Kidney (tissue), 13 donors: ENCODE measurements at regions not wholly inside any gene's neighbourhood (a gene's known extent, or its start where the extent isn't known, plus 50 kb on each side); places are given as distances from the start of the nearest gene placed in this dataset.

Source experiments
- DNase-seq, 5 donors: peaks; one replicate each; pipeline ENCODE4 v3.0.0-alpha.2; 2013 to 2020
- FAIRE-seq: peaks from 2 replicates; lab custom pipeline; 2012; peaks lifted over from hg19 to GRCh38; lab: Jason Lieb, UNC
- H3K27ac ChIP-seq, 2 donors: one replicate each; pipeline ENCODE4 v1.7.0; 2013; ENCODE audit warnings: low read depth in 2 of 2, low read length in 2 of 2, inconsistent platforms in 1 of 2
- H3K27me3 ChIP-seq: one replicate; pipeline ENCODE4 v1.7.1; 2013; ENCODE audit warnings: low read length, inconsistent platforms; ENCODE audit not compliant: control insufficient read depth, insufficient read depth
- H3K36me3 ChIP-seq, 3 donors: one replicate each; pipeline versions ENCODE4 v1.7.0 to v1.7.1; 2013; ENCODE audit warnings: low read length in 3 of 3, control low read depth in 1 of 3, inconsistent platforms in 1 of 3; ENCODE audit not compliant: insufficient read depth in 3 of 3, control insufficient read depth in 2 of 3
- H3K4me1 ChIP-seq, 3 donors: one replicate each; pipeline versions ENCODE4 v1.7.0 to v1.7.1; 2013; ENCODE audit warnings: low read length in 3 of 3, inconsistent platforms in 1 of 3, low read depth in 1 of 3; ENCODE audit not compliant: control insufficient read depth in 2 of 3, insufficient read depth in 2 of 3
- H3K4me3 ChIP-seq, 3 donors: one replicate each; pipeline versions ENCODE4 v1.7.0 to v1.8.1; 2013; ENCODE audit warnings: low read length in 3 of 3, control low read depth in 1 of 3, inconsistent platforms in 1 of 3
- H3K9ac ChIP-seq, 3 donors: one replicate each; pipeline versions ENCODE4 v1.7.0 to v1.7.1; 2013; ENCODE audit warnings: low read length in 3 of 3, control low read depth in 1 of 3, inconsistent platforms in 1 of 3
- H3K9me3 ChIP-seq, 3 donors: one replicate each; pipeline versions ENCODE4 v1.7.0 to v1.7.1; 2013; ENCODE audit warnings: low read length in 3 of 3, control low read depth in 1 of 3, inconsistent platforms in 1 of 3; ENCODE audit not compliant: control insufficient read depth in 2 of 3, insufficient read depth in 1 of 3
- intact Hi-C: fragments of 100-400 bp; cut with DNase I; formaldehyde crosslinking; loops from one replicate; pipeline ENCODE4 v1.11.1; 2022
- TF ChIP-seq, protein P1 (sequence below): IDR thresholded peaks from 3 replicates; pipeline ENCODE4 v1.5.1; 2012; ENCODE audit warnings: mild to moderate bottlenecking, moderate library complexity, borderline replicate concordance; ENCODE audit not compliant: insufficient read depth; ENCODE audit errors: extremely low read depth
- donor health status: control.
- donor health status: control.
- donor health status: control.
- donor health status: control.
- donor health status: control.
- donor health status: DM: yes; HTN: yes; CAD: no.
- donor health status: Normal renal cell carcinoma (clear cell type).

DNA sequence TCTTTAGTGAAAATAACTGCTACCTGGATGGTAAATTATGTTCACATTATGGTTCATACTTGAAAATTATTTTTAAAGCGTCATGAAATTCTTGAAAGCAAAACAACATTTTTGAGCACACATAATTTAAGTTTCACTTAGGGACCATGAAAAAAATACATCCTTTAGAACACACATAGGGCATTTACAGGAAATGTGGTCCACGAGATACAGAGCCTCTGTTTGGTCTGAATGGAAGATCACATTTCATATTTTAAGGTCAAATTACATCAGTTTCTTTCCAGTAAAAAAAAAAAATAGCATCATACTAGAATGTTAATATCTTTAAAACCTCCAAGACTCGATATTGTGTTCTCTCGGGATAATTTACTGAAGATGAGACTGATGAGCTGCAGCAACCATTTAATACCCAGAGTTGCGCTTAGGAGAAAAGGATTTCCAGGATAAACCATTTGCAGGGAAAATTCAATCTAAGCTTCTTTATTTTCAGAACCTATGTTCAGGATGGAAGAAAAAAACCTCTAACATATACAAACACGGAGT is 720.7 kb downstream of the DIAPH3 start:
- Histone ChIP-seq H3K27ac (no peak overlapping the region), H3K27me3 (no peaks in the 10 kb centered on the region), H3K9me3 (no peaks in the 10 kb centered on the region), H3K4me1 (no peaks in the 10 kb centered on the region), H3K36me3 (no peaks in the 10 kb centered on the region), H3K4me3 (no peak overlapping the region), H3K9ac (no peak overlapping the region)
- TF ChIP-seq, protein P1, sequence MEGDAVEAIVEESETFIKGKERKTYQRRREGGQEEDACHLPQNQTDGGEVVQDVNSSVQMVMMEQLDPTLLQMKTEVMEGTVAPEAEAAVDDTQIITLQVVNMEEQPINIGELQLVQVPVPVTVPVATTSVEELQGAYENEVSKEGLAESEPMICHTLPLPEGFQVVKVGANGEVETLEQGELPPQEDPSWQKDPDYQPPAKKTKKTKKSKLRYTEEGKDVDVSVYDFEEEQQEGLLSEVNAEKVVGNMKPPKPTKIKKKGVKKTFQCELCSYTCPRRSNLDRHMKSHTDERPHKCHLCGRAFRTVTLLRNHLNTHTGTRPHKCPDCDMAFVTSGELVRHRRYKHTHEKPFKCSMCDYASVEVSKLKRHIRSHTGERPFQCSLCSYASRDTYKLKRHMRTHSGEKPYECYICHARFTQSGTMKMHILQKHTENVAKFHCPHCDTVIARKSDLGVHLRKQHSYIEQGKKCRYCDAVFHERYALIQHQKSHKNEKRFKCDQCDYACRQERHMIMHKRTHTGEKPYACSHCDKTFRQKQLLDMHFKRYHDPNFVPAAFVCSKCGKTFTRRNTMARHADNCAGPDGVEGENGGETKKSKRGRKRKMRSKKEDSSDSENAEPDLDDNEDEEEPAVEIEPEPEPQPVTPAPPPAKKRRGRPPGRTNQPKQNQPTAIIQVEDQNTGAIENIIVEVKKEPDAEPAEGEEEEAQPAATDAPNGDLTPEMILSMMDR: no peak
- intact Hi-C loops: no loop called here
- DNase-seq (peak in 1 of 5 donors; percentile 23), FAIRE-seq (peak; percentile 44)

DNA sequence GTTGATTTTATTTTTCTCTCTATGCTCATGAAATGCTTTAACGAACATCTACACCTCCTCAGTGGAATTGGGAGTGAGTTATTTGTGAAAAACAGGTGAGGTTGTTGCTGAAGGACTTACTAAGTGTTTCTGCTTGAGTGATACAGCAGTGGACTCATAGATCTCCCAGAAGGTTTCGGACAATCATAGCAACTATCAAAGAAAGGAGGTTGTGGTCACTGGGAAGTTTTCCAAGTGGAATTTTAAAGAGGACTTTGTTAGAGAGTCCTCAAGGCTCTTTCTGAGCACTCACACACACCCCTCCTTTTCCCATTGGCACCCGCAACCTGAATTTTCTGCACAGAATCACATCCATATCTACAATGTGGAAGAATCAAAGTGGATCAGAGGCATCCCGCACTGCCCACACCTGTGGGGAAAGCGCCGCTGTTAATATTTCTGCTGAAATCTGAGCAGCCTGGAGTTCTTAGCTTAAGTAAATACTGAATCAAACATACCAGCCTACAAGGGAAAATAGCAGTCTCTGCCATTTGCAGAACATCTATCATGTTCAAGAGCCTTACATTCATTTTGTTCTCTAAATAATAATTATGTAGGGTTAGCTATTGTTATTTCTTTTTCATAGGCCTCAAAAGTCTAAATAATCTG is 719.4 kb downstream of the DIAPH3 start:
- TF ChIP-seq, protein P1: no peak
- no peak for DNase-seq
- no peaks in the 10 kb centered on the region for H3K9me3 ChIP-seq
- intact Hi-C loops: no loop called here
- H3K4me3 ChIP-seq: no peak overlapping the region
- no peaks in the 10 kb centered on the region for H3K36me3 ChIP-seq
- no peak for FAIRE-seq
- H3K27me3 ChIP-seq: no peaks in the 10 kb centered on the region
- no peak overlapping the region for H3K27ac ChIP-seq
- H3K4me1 ChIP-seq: no peaks in the 10 kb centered on the region
- H3K9ac ChIP-seq: no peak overlapping the region

DNA sequence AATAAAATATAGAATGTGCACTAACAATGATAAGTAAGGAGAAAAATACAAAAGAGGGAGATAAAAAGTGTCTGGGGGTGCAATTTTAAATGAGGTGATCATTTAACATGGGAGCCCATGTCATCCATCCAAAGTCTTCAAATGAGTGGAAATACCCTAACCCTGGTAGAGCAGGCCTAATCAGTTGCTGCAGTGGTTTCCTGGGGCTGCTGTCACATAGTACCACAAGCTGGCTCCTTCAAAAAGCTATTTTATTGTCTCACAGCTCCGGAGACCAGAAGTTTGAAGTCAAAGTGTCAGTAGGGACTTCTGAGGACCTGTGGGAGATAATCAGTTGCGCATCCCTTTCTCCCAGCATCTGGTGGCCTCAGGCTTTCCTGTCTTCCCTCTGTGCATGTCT is 717.9 kb downstream of the DIAPH3 start:
- H3K27me3 ChIP-seq: no peaks in the 10 kb centered on the region
- H3K9me3 ChIP-seq: no peaks in the 10 kb centered on the region
- FAIRE-seq (no peak), DNase-seq (no peak)
- no peaks in the 10 kb centered on the region for H3K4me1 ChIP-seq
- intact Hi-C loops: no loop called here
- no peaks in the 10 kb centered on the region for H3K36me3 ChIP-seq
- no peak overlapping the region for H3K4me3 ChIP-seq
- H3K9ac ChIP-seq: no peak overlapping the region
- H3K27ac ChIP-seq: no peak overlapping the region
- TF ChIP-seq, protein P1: no peak

DNA sequence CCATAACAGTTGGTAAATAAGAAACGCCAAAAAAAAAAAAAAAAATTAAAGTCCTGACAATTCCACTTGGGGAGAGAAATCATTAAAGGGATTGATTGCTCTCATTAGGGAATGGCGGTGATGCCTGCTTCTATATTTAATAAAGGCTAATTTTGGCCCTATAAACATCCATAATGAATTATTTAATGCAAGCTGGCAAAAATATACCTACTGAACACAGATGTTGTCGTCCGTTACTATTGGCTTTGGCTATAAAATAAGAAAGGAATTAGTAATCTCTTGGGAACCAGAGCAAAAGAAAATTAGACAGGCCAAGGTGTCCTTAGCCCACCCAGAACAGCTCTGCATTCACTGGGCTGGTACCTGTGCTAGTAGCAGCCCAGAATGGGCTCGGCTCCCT is 717.3 kb downstream of the DIAPH3 start:
- Histone ChIP-seq H3K9ac (no peak overlapping the region), H3K4me1 (no peaks in the 10 kb centered on the region), H3K9me3 (no peaks in the 10 kb centered on the region), H3K4me3 (no peak overlapping the region), H3K27ac (no peak overlapping the region), H3K36me3 (no peaks in the 10 kb centered on the region), H3K27me3 (no peaks in the 10 kb centered on the region)
- DNase-seq (no peak), FAIRE-seq (no peak)
- TF ChIP-seq, protein P1: no peak
- intact Hi-C loops: no loop called here
